ENCODE measurements at regions not wholly inside any gene's neighbourhood (a gene's known extent, or its start where the extent isn't known, plus 50 kb on each side); places are given as distances from the start of the nearest gene placed in this dataset.

GRCh38 chr9:107404736-107405135 lies 84.8 kb downstream of the KLF4 start:
- Histone ChIP-seq H3K27ac (no peak overlapping the region), H3K36me3 (no peaks in the 10 kb centered on the region), H3K27me3 (replicated peaks; ENCODE audit: insufficient read depth) (no peaks in the 10 kb centered on the region), H3K4me3 (no peak overlapping the region), H3K9me3 (no peaks in the 10 kb centered on the region), H3K4me1 (ENCODE audit: control insufficient read depth in 1 of 2, low read depth in 2 of 2) (no peaks in the 10 kb centered on the region)
- no peak for DNase-seq (ENCODE audit: low spot score)
- ATAC-seq (ENCODE audit: insufficient number of reproducible peaks, low FRiP score, low read depth), result no peak
- TF ChIP-seq, protein P1, sequence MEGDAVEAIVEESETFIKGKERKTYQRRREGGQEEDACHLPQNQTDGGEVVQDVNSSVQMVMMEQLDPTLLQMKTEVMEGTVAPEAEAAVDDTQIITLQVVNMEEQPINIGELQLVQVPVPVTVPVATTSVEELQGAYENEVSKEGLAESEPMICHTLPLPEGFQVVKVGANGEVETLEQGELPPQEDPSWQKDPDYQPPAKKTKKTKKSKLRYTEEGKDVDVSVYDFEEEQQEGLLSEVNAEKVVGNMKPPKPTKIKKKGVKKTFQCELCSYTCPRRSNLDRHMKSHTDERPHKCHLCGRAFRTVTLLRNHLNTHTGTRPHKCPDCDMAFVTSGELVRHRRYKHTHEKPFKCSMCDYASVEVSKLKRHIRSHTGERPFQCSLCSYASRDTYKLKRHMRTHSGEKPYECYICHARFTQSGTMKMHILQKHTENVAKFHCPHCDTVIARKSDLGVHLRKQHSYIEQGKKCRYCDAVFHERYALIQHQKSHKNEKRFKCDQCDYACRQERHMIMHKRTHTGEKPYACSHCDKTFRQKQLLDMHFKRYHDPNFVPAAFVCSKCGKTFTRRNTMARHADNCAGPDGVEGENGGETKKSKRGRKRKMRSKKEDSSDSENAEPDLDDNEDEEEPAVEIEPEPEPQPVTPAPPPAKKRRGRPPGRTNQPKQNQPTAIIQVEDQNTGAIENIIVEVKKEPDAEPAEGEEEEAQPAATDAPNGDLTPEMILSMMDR (IDR thresholded peaks at IDR 0.05), result no peak

- no peak overlapping the region for H3K4me3 ChIP-seq
- no peak overlapping the region for H3K27ac ChIP-seq
- ATAC-seq (ENCODE audit: insufficient number of reproducible peaks, low FRiP score, low read depth), result no peak
- TF ChIP-seq, protein P1 (IDR thresholded peaks at IDR 0.05), result no peak
- H3K9me3 ChIP-seq, result no peaks in the 10 kb centered on the region
- DNase-seq (ENCODE audit: low spot score), result no peak
- no peaks in the 10 kb centered on the region for H3K36me3 ChIP-seq
- H3K27me3 ChIP-seq (replicated peaks; ENCODE audit: insufficient read depth), result no peaks in the 10 kb centered on the region
- H3K4me1 ChIP-seq (ENCODE audit: control insufficient read depth in 1 of 2, low read depth in 2 of 2), result no peaks in the 10 kb centered on the region
Observed at GRCh38 chr9:107404161-107404560, 85.4 kb downstream of the KLF4 start.

GRCh38 chr9:107397076-107398044 lies 92.2 kb downstream of the KLF4 start:
- H3K36me3 ChIP-seq, result no peaks in the 10 kb centered on the region
- H3K9me3 ChIP-seq, result no peaks in the 10 kb centered on the region
- TF ChIP-seq, protein P1 (IDR thresholded peaks at IDR 0.05), result no peak
- no peak for ATAC-seq (ENCODE audit: insufficient number of reproducible peaks, low FRiP score, low read depth)
- no peak overlapping the region for H3K4me3 ChIP-seq
- no peak for DNase-seq (ENCODE audit: low spot score)
- H3K4me1 ChIP-seq (ENCODE audit: control insufficient read depth in 1 of 2, low read depth in 2 of 2), result peaks cover 0 to 8% of the 10 kb centered on the region in 2 donors
- H3K27me3 ChIP-seq (replicated peaks; ENCODE audit: insufficient read depth), result no peaks in the 10 kb centered on the region
- H3K27ac ChIP-seq, result no peak overlapping the region

GRCh38 chr9:107394264-107394663 lies 95.3 kb downstream of the KLF4 start:
- peaks cover 0 to 8% of the 10 kb centered on the region in 2 donors for H3K4me1 ChIP-seq (ENCODE audit: control insufficient read depth in 1 of 2, low read depth in 2 of 2)
- TF ChIP-seq, protein P1 (IDR thresholded peaks at IDR 0.05), result no peak
- H3K27me3 ChIP-seq (replicated peaks; ENCODE audit: insufficient read depth), result no peaks in the 10 kb centered on the region
- no peaks in the 10 kb centered on the region for H3K9me3 ChIP-seq
- DNase-seq (ENCODE audit: low spot score) (no peak), ATAC-seq (ENCODE audit: insufficient number of reproducible peaks, low FRiP score, low read depth) (no peak)
- H3K36me3 ChIP-seq, result no peaks in the 10 kb centered on the region
- no peak overlapping the region for H3K4me3 ChIP-seq
- no peak overlapping the region for H3K27ac ChIP-seq

GRCh38 chr9:107390778-107391177 lies 98.8 kb downstream of the KLF4 start:
- Histone ChIP-seq H3K27ac (no peak overlapping the region), H3K4me1 (ENCODE audit: control insufficient read depth in 1 of 2, low read depth in 2 of 2) (no peaks in the 10 kb centered on the region), H3K9me3 (no peaks in the 10 kb centered on the region), H3K36me3 (no peaks in the 10 kb centered on the region), H3K27me3 (replicated peaks; ENCODE audit: insufficient read depth) (no peaks in the 10 kb centered on the region), H3K4me3 (no peak overlapping the region)
- DNase-seq (ENCODE audit: low spot score) (no peak), ATAC-seq (ENCODE audit: insufficient number of reproducible peaks, low FRiP score, low read depth) (no peak)
- TF ChIP-seq, protein P1 (IDR thresholded peaks at IDR 0.05), result no peak
